PC-3 (cell line): ENCODE measurements at regions not wholly inside any gene's neighbourhood (a gene's known extent, or its start where the extent isn't known, plus 50 kb on each side); places are given as distances from the start of the nearest gene placed in this dataset.

Experiments used
- CTCF ChIP-seq: fragments of 300-600 bp; sonication (generic); conservative IDR thresholded peaks from 2 replicates; pipeline ENCODE4 v1.5.1; 2017; ENCODE audit warnings: antibody characterized with exemption, low read depth, mild to moderate bottlenecking, low read length
- EZH2 ChIP-seq: fragments of 300-600 bp; sonication (generic); IDR thresholded peaks from one replicate; pipeline ENCODE4 v1.6.1; 2017; ENCODE audit warnings: antibody characterized with exemption, mild to moderate bottlenecking, low read length; ENCODE audit not compliant: unreplicated experiment
- EZH2phosphoT487 ChIP-seq: fragments of 300-600 bp; sonication (generic); IDR thresholded peaks from 2 replicates; pipeline ENCODE4 v1.6.1; 2018; ENCODE audit warnings: mild to moderate bottlenecking, antibody characterized with exemption, low read length, borderline replicate concordance

DNA sequence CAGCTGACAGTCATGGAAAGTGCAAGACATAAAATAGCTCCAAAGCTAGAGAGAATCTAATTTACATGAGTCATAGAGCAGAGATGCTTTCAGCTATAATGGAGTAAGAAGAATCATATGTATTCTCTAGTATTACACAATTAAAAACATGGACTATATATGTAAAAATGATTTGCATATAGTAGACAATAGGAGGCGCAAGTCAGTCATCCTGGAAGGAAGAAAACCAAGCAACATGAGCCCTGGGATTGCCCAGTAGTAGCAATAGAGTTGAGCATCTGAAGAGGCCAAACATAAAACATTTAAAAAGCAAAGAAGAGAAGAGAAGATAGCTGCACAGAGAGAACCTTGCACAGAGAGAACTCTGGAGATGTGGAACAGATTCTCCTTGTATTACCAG lies 455.0 kb downstream of the EPHA3 start:
- TF ChIP-seq EZH2 (no peak), CTCF (peak; percentile 60), EZH2phosphoT487 (no peak)
